ENCODE measurements at regions not wholly inside any gene's neighbourhood (a gene's known extent, or its start where the extent isn't known, plus 50 kb on each side); places are given as distances from the start of the nearest gene placed in this dataset.

DNA sequence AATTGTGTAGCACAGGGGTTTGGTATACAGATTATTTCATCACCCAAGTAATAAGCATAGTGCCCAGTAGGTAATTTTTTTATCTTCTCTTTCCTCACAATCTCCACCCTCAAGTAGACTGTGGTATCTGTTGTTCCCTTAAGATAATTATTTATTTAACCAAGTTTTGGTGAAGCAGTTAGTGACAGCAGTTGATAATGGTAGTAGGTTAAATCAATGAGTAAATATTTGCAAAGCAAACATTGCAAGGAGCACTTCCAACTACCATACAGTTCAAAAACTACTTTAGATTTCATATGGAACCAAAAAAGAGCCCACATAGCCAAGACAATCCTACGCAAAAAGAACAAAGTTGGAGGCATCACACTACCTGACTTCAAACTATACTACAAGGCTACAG, 291.8 kb downstream of the KCTD12 start:
- no peak for TF ChIP-seq EZH2 (IDR thresholded peaks at IDR 0.05; ENCODE audit: low read length, missing control alignments)
- TF ChIP-seq, protein P1, sequence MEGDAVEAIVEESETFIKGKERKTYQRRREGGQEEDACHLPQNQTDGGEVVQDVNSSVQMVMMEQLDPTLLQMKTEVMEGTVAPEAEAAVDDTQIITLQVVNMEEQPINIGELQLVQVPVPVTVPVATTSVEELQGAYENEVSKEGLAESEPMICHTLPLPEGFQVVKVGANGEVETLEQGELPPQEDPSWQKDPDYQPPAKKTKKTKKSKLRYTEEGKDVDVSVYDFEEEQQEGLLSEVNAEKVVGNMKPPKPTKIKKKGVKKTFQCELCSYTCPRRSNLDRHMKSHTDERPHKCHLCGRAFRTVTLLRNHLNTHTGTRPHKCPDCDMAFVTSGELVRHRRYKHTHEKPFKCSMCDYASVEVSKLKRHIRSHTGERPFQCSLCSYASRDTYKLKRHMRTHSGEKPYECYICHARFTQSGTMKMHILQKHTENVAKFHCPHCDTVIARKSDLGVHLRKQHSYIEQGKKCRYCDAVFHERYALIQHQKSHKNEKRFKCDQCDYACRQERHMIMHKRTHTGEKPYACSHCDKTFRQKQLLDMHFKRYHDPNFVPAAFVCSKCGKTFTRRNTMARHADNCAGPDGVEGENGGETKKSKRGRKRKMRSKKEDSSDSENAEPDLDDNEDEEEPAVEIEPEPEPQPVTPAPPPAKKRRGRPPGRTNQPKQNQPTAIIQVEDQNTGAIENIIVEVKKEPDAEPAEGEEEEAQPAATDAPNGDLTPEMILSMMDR (conservative IDR thresholded peaks at IDR 0.05 in 1 of 2, IDR thresholded peaks at IDR 0.05 in 1 of 2; ENCODE audit: low read depth in 1 of 2, low read length in 2 of 2) = no peak

Measured in fibroblast of lung (primary cell).